SK-N-SH (cell line): ENCODE measurements at regions not wholly inside any gene's neighbourhood (a gene's known extent, or its start where the extent isn't known, plus 50 kb on each side); places are given as distances from the start of the nearest gene placed in this dataset.
A peak's percentile ranks its signal among the peaks of the same experiment; 100 is the strongest.

Source experiments
- CTCF ChIA-PET: fragments of 300-600, 350-600 bp; formaldehyde crosslinking; extraction: SDS; loops from one replicate; lab custom pipeline; 2021; lab: Yijun Ruan, JAX
- POLR2A ChIA-PET: fragments of 350-600 bp; sonication (Branson Sonifier 250); formaldehyde crosslinking; extraction: SDS; loops from one replicate; lab custom pipeline; 2020; ENCODE audit warnings: antibody characterized with exemption, inconsistent platforms; lab: Yijun Ruan, JAX
- DNase-seq: peaks from one replicate; pipeline ENCODE4 v3.0.0; 2012
- H2AFZ ChIP-seq: fragments of 200-600 bp; sonication (generic); 2 replicates; pipeline ENCODE4 v1.8.1; 2016; ENCODE audit warnings: antibody characterized with exemption, mild to moderate bottlenecking, low read depth
- H3F3A ChIP-seq: fragments of 200-600 bp; sonication (generic); replicated peaks from 2 replicates; pipeline ENCODE3; 2016; ENCODE audit warnings: antibody characterized with exemption, mild to moderate bottlenecking; ENCODE audit not compliant: insufficient read depth
- H3K27ac ChIP-seq, 2 experiments: fragments of 200-500 bp in 1 of 2; fragments of 200-600 bp in 1 of 2; sonication (Bioruptor generic) in 1 of 2; sonication (generic), shearing (Covaris generic) in 1 of 2; 2 replicates each; pipeline versions ENCODE4 v1.5.1 to v1.6.1; 2014 to 2016; ENCODE audit warnings: low read depth in 2 of 2, inconsistent platforms in 1 of 2, low read length in 1 of 2, mild to moderate bottlenecking in 1 of 2, mixed read lengths in 1 of 2
- H3K27me3 ChIP-seq: fragments of 200-600 bp; sonication (generic), shearing (Covaris generic); 2 replicates; pipeline ENCODE4 v1.6.1; 2016; ENCODE audit warnings: mixed run types; ENCODE audit not compliant: insufficient read depth
- H3K36me3 ChIP-seq, 2 experiments: fragments of 200-500 bp in 1 of 2; fragments of 200-600 bp in 1 of 2; sonication (Bioruptor generic) in 1 of 2; sonication (generic) in 1 of 2; replicated peaks in 1 of 2; 2 replicates each; pipeline versions ENCODE3 to v1.5.1; 2014 to 2016; ENCODE audit warnings: low read length in 1 of 2, mild to moderate bottlenecking in 1 of 2; ENCODE audit not compliant: insufficient read depth in 2 of 2, control insufficient read depth in 1 of 2
- H3K4me1 ChIP-seq, 2 experiments: fragments of 200-500 bp in 1 of 2; fragments of 200-600 bp in 1 of 2; sonication (Bioruptor generic) in 1 of 2; sonication (generic), shearing (Covaris generic) in 1 of 2; 2 replicates each; pipeline versions ENCODE4 v1.5.1 to v1.6.1; 2014 to 2016; ENCODE audit warnings: low read depth in 1 of 2, low read length in 1 of 2, mixed run types in 1 of 2; ENCODE audit not compliant: insufficient read depth in 2 of 2, control insufficient read depth in 1 of 2
- H3K4me2 ChIP-seq: fragments of 200-600 bp; sonication (generic), shearing (Covaris generic); 2 replicates; pipeline ENCODE4 v1.6.1; 2017; ENCODE audit warnings: mixed run types
- H3K4me3 ChIP-seq, 2 experiments: fragments of 200-500 bp in 1 of 2; fragments of 200-600 bp in 1 of 2; sonication (Bioruptor generic) in 1 of 2; sonication (generic), shearing (Covaris generic) in 1 of 2; 2 replicates each; pipeline versions ENCODE4 v1.5.1 to v1.8.1; 2014 to 2016; ENCODE audit warnings: low read depth in 2 of 2, inconsistent platforms in 1 of 2, low read length in 1 of 2, mild to moderate bottlenecking in 1 of 2, mixed read lengths in 1 of 2, moderate library complexity in 1 of 2
- H3K79me2 ChIP-seq: fragments of 200-600 bp; sonication (generic); 2 replicates; pipeline ENCODE4 v1.8.1; 2017; ENCODE audit warnings: mild to moderate bottlenecking; ENCODE audit not compliant: insufficient read depth
- H3K9ac ChIP-seq: fragments of 200-600 bp; sonication (generic); 2 replicates; pipeline ENCODE4 v1.6.1; 2017; ENCODE audit warnings: mixed run types
- H3K9me2 ChIP-seq: fragments of 200-600 bp; sonication (generic); 2 replicates; pipeline ENCODE4 v1.6.1; 2017; ENCODE audit warnings: mixed run types
- H3K9me3 ChIP-seq: fragments of 200-600 bp; sonication (generic); 2 replicates; pipeline ENCODE4 v1.6.1; 2017; ENCODE audit warnings: mixed run types, mild to moderate bottlenecking, moderate library complexity
- H4K20me1 ChIP-seq: fragments of 200-600 bp; sonication (generic); 2 replicates; pipeline ENCODE4 v1.6.1; 2017; ENCODE audit warnings: mild to moderate bottlenecking, mixed run types; ENCODE audit not compliant: insufficient read depth
- CHD2 ChIP-seq: fragments of 150-350 bp; IDR thresholded peaks from 2 replicates; pipeline ENCODE4 v1.6.1; 2018; ENCODE audit warnings: low read length; ENCODE audit not compliant: partially characterized antibody
- ELF1 ChIP-seq: IDR thresholded peaks from 2 replicates; pipeline ENCODE4 v1.4.0; 2012
- EZH2phosphoT487 ChIP-seq: fragments of 200-600 bp; sonication (generic); IDR thresholded peaks from 2 replicates; pipeline ENCODE4 v1.6.1; 2017; ENCODE audit warnings: low read depth, mixed run types, mild to moderate bottlenecking, antibody characterized with exemption, moderate library complexity, borderline replicate concordance
- FOXM1 ChIP-seq: IDR thresholded peaks from 2 replicates; pipeline ENCODE4 v1.4.0; 2012; ENCODE audit warnings: low read depth, mild to moderate bottlenecking
- GABPA ChIP-seq: IDR thresholded peaks from 2 replicates; pipeline ENCODE4 v1.4.0; 2012; ENCODE audit warnings: low read depth, mild to moderate bottlenecking
- GATA2 ChIP-seq: sonication (generic); formaldehyde crosslinking; IDR thresholded peaks from 2 replicates; pipeline ENCODE4 v1.5.0; 2020; ENCODE audit warnings: mild to moderate bottlenecking, missing genetic modification reagents
- JUND ChIP-seq: IDR thresholded peaks from 2 replicates; pipeline ENCODE4 v1.4.0; 2012
- MAX ChIP-seq: IDR thresholded peaks from 2 replicates; pipeline ENCODE4 v1.4.0; 2012; ENCODE audit warnings: low read depth
- MEF2A ChIP-seq: IDR thresholded peaks from 2 replicates; pipeline ENCODE4 v1.4.0; 2012; ENCODE audit warnings: low read depth, borderline replicate concordance
- NFIC ChIP-seq: IDR thresholded peaks from 2 replicates; pipeline ENCODE4 v1.4.0; 2012; ENCODE audit warnings: borderline replicate concordance
- POLR2AphosphoS5 ChIP-seq: IDR thresholded peaks from 2 replicates; pipeline ENCODE4 v1.6.1; 2012; ENCODE audit warnings: low read depth, low read length
- RAD21 ChIP-seq: IDR thresholded peaks from 2 replicates; pipeline ENCODE4 v1.6.1; 2012; ENCODE audit warnings: mild to moderate bottlenecking, low read length
- RCOR1 ChIP-seq: fragments of 150-350 bp; IDR thresholded peaks from 2 replicates; pipeline ENCODE4 v1.6.1; 2017; ENCODE audit warnings: antibody characterized with exemption, low read length
- RFX5 ChIP-seq: IDR thresholded peaks from 2 replicates; pipeline ENCODE4 v1.6.1; 2012; ENCODE audit warnings: mild to moderate bottlenecking, improper control_type of control experiment, low read length
- RXRA ChIP-seq: IDR thresholded peaks from 2 replicates; pipeline ENCODE4 v1.4.0; 2012; ENCODE audit warnings: low read depth, mild to moderate bottlenecking, borderline replicate concordance
- TEAD4 ChIP-seq: IDR thresholded peaks from 2 replicates; pipeline ENCODE4 v1.4.0; 2012; ENCODE audit warnings: mild to moderate bottlenecking, borderline replicate concordance; ENCODE audit not compliant: insufficient read depth
- YY1 ChIP-seq: IDR thresholded peaks from 2 replicates; pipeline ENCODE4 v1.4.0; 2012; ENCODE audit warnings: low read depth, mild to moderate bottlenecking
- ZBTB33 ChIP-seq: IDR thresholded peaks from 2 replicates; pipeline ENCODE4 v1.4.0; 2012; ENCODE audit warnings: low read depth, borderline replicate concordance
- WGBS: methylation state at CpG from one replicate; pipeline ENCODE4 v1.1.6; 2017; ENCODE audit warnings: low lambda C conversion rate; 5-methylcytosine and 5-hydroxymethylcytosine counted together

GRCh38 chr2:144703852-144704708, 184.2 kb upstream of the ZEB2 start:
- H3K27ac ChIP-seq = no peak overlapping the region
- POLR2A ChIA-PET = no interaction called here
- WGBS = 74% methylated on average over 6 of the region's 6 CpGs
- no peak overlapping the region for H3K4me3 ChIP-seq
- H3K9ac ChIP-seq = no peak overlapping the region
- no peaks in the 10 kb centered on the region for H3K9me2 ChIP-seq
- H3K27me3 ChIP-seq = no peaks in the 10 kb centered on the region
- H3F3A ChIP-seq = no peaks in the 10 kb centered on the region
- no peaks in the 10 kb centered on the region for H3K9me3 ChIP-seq
- H4K20me1 ChIP-seq = no peaks in the 10 kb centered on the region
- CTCF ChIA-PET = no interaction called here
- H3K36me3 ChIP-seq = no peaks in the 10 kb centered on the region
- no peak overlapping the region for H3K4me2 ChIP-seq
- H2AFZ ChIP-seq = no peak overlapping the region
- no peaks in the 10 kb centered on the region for H3K79me2 ChIP-seq
- no peak for DNase-seq
- TF ChIP-seq JUND (peak; percentile 17; the same call in 1 of the 2 replicates), POLR2AphosphoS5 (no peak)
- H3K4me1 ChIP-seq = no peaks in the 10 kb centered on the region

- Histone ChIP-seq H3F3A (no peaks in the 10 kb centered on the region), H3K4me2 (no peak overlapping the region), H3K9ac (no peak overlapping the region), H3K4me3 (no peak overlapping the region), H3K9me2 (no peaks in the 10 kb centered on the region), H3K79me2 (no peaks in the 10 kb centered on the region), H2AFZ (0 out of 2 replicates have a peak overlapping the region, but pooled peaks have one; percentile 5), H3K36me3 (no peaks in the 10 kb centered on the region), H3K27me3 (no peaks in the 10 kb centered on the region), H3K27ac (no peak overlapping the region), H3K9me3 (no peaks in the 10 kb centered on the region), H4K20me1 (no peaks in the 10 kb centered on the region), H3K4me1 (no peaks in the 10 kb centered on the region)
- no peak for DNase-seq
- no peak for TF ChIP-seq NFIC
- TF ChIP-seq GABPA = no peak
- no peak for TF ChIP-seq RXRA
- TF ChIP-seq RCOR1 = no peak
- TF ChIP-seq CHD2 = no peak
- no peak for TF ChIP-seq RAD21
- ChIA-PET CTCF (no interaction called here), POLR2A (no interaction called here)
- 94% methylated on average over 1 of the region's 1 CpG for WGBS
Measured at GRCh38 chr2:144702051-144702450, 182.1 kb upstream of the ZEB2 start.

GRCh38 chr2:144701259-144701658, 181.3 kb upstream of the ZEB2 start:
- no peaks in the 10 kb centered on the region for H3K9me3 ChIP-seq
- no peak overlapping the region for H2AFZ ChIP-seq
- no peak overlapping the region for H3K4me2 ChIP-seq
- H3K27ac ChIP-seq = no peak overlapping the region
- H3K9ac ChIP-seq = no peak overlapping the region
- ChIA-PET POLR2A (no interaction called here), CTCF (interaction anchor here (0.7 kb wide), 1 partner anchor 16 kb away, joined by 3 read pairs; no protein-coding TSS in a partner anchor)
- H3K4me3 ChIP-seq = no peak overlapping the region
- no peaks in the 10 kb centered on the region for H3F3A ChIP-seq
- no peaks in the 10 kb centered on the region for H3K36me3 ChIP-seq
- H3K9me2 ChIP-seq = no peaks in the 10 kb centered on the region
- no peaks in the 10 kb centered on the region for H3K79me2 ChIP-seq
- 78% methylated on average over 2 of the region's 2 CpGs for WGBS
- TF ChIP-seq FOXM1 (no peak), ELF1 (no peak), GATA2 (CRISPR knock-in tag) (no peak), ZBTB33 (no peak), RFX5 (no peak), EZH2phosphoT487 (no peak), MAX (no peak), YY1 (no peak), MEF2A (no peak), TEAD4 (no peak)
- no peak for DNase-seq
- H4K20me1 ChIP-seq = no peaks in the 10 kb centered on the region
- no peaks in the 10 kb centered on the region for H3K4me1 ChIP-seq
- H3K27me3 ChIP-seq = no peaks in the 10 kb centered on the region
